GM21447 (cell line): ENCODE measurements at regions not wholly inside any gene's neighbourhood (a gene's known extent, or its start where the extent isn't known, plus 50 kb on each side); places are given as distances from the start of the nearest gene placed in this dataset.

ENCODE experiments used
- ATAC-seq: cut with Tn5 transposase; IDR thresholded peaks from one replicate; pipeline ENCODE4 v1.9.1; 2021; ENCODE audit not compliant: unreplicated experiment

DNA sequence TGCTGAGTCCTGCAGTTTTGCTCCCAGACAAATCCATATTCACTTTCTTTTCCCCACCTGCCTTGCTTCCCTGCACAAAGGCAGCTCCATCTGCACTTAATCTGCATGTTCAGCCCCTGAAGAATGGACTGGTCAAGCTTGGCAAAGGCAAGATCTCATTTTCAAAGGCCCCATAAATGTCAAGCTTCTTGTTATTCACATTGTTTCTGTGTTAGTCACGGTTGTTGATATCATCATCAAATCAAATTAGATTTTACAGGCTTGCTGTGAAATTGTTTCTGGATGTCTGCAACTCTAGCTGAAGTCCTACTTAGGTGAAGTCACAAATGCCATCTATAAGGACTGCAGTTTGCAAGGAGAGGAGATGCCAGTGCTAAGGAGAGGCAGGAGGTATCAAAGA lies 91.0 kb downstream of the GPAM start:
- no peak for ATAC-seq

DNA sequence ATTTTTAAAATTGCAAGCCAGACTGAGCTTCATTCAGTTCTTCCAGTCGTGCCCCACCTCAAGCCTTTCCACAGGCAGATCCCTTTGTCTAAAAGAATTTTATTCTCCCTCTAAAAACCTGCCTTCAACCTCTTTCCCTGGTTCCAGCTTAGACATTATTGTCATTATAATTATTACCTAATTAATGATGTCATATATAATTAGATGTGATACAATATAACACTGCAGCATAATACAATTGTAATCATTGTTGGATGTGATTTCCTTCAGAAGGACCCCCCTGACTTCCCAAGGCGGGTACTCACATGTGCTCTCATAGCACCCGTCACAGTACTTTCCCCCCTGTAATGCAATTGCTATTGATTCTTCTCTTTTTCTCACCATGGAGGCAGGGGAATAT lies 88.6 kb downstream of the GPAM start:
- no peak for ATAC-seq

GRCh38 chr10:112095731-112096130 lies 87.8 kb downstream of the GPAM start:
- ATAC-seq: no peak

DNA sequence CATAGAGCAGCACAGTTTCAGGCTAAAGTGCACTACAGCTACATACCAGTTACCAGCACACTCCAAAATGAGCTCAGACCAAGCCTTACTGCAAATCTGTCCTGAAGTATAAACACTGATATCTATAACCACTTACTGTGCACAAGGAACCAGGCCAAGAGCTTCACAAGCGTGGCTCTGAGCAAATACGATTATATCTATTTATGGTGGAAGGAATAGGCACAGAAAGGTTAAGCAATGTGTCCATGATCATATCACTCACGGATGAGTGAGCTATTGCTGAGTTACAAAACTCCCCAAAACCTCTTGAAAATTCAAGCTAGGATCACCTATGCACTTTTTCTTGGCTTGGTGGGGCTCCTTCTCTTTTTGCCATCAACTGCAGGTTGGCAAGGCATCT lies 84.9 kb downstream of the GPAM start:
- no peak for ATAC-seq
